Esophagus squamous epithelium (tissue), 4 donors: ENCODE measurements at regions not wholly inside any gene's neighbourhood (a gene's known extent, or its start where the extent isn't known, plus 50 kb on each side); places are given as distances from the start of the nearest gene placed in this dataset.

Experiments
- CTCF ChIP-seq, 6 experiments: fragments of 450-650 bp in 4 of 6; fragments of 200-600 bp in 2 of 6; sonication (generic) in 2 of 6; IDR thresholded peaks; one replicate each; pipeline ENCODE4 v1.5.1; 2016 to 2019; ENCODE audit warnings: antibody characterized with exemption in 6 of 6, mild to moderate bottlenecking in 4 of 6, moderate library complexity in 4 of 6
- POLR2A ChIP-seq, 4 donors: fragments of 450-650 bp; IDR thresholded peaks; one replicate each; pipeline ENCODE4 v1.6.1; 2017; ENCODE audit warnings: antibody characterized with exemption in 4 of 4, mild to moderate bottlenecking in 4 of 4, moderate library complexity in 3 of 4

DNA sequence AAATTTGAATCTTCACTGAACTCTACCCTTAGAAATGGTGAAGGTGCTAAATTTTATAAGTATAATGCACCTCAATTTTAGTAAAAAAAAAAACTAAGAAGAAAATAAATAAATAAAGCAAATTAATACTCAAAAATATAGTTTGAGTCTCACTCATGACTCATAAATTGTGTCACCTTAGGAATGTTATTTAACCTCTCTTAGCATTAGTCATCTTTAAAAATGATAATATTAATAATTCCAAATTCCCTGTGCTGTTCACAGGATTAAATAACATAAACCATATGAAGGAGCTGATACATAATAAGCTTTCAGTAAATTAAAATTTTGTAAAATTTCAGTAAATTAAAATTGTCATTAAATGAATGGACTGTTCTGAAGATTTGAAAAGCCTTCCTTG lies 339.8 kb upstream of the RGMB start:
- TF ChIP-seq CTCF (IDR thresholded peaks at IDR 0.05) (no peak), POLR2A (IDR thresholded peaks at IDR 0.05) (no peak)
